HEK293T (cell line): ENCODE measurements at regions not wholly inside any gene's neighbourhood (a gene's known extent, or its start where the extent isn't known, plus 50 kb on each side); places are given as distances from the start of the nearest gene placed in this dataset.

Experiments used
- CTCF ChIA-PET: fragments of 350-600 bp; formaldehyde crosslinking; extraction: SDS; loops from one replicate; lab custom pipeline; 2021; ENCODE audit warnings: antibody characterized with exemption, inconsistent platforms; lab: Yijun Ruan, JAX
- POLR2A ChIA-PET: fragments of 350-600 bp; formaldehyde crosslinking; extraction: SDS; loops from one replicate; lab custom pipeline; 2020; ENCODE audit warnings: antibody characterized with exemption, inconsistent platforms; lab: Yijun Ruan, JAX
- DNase-seq: peaks from one replicate; pipeline ENCODE4 v3.0.0; 2012; ENCODE audit warnings: mixed read lengths; ENCODE audit errors: extremely low spot score
- ARNT ChIP-seq: fragments of 450-650 bp; IDR thresholded peaks from 2 replicates; pipeline ENCODE4 v1.6.1; 2017; ENCODE audit warnings: mild to moderate bottlenecking
- BHLHE40 ChIP-seq: fragments of 450-650 bp; IDR thresholded peaks from 2 replicates; pipeline ENCODE4 v1.6.1; 2016; ENCODE audit warnings: mild to moderate bottlenecking, moderate library complexity, borderline replicate concordance
- CTBP1 ChIP-seq: fragments of 450-650 bp; IDR thresholded peaks from 2 replicates; pipeline ENCODE4 v1.6.1; 2016; ENCODE audit warnings: borderline replicate concordance
- ELF4 ChIP-seq: fragments of 450-650 bp; IDR thresholded peaks from 2 replicates; pipeline ENCODE4 v1.6.1; 2017; ENCODE audit warnings: antibody characterized with exemption
- FOXA1 ChIP-seq: fragments of 450-650 bp; IDR thresholded peaks from 2 replicates; pipeline ENCODE4 v1.6.1; 2016; ENCODE audit warnings: mild to moderate bottlenecking
- FOXK2 ChIP-seq: fragments of 450-650 bp; IDR thresholded peaks from 2 replicates; pipeline ENCODE4 v1.6.1; 2016; ENCODE audit warnings: mild to moderate bottlenecking
- FOXM1 ChIP-seq: fragments of 450-650 bp; IDR thresholded peaks from 2 replicates; pipeline ENCODE4 v1.6.1; 2017; ENCODE audit warnings: mild to moderate bottlenecking, borderline replicate concordance
- HDGF ChIP-seq: fragments of 450-650 bp; IDR thresholded peaks from 2 replicates; pipeline ENCODE4 v1.6.1; 2017; ENCODE audit warnings: antibody characterized with exemption, borderline replicate concordance
- L3MBTL2 ChIP-seq: fragments of 450-650 bp; conservative IDR thresholded peaks from 2 replicates; pipeline ENCODE4 v1.6.1; 2016; ENCODE audit warnings: mild to moderate bottlenecking
- LEF1 ChIP-seq: fragments of 450-650 bp; IDR thresholded peaks from 2 replicates; pipeline ENCODE4 v1.6.1; 2017; ENCODE audit warnings: mild to moderate bottlenecking, borderline replicate concordance
- NFRKB ChIP-seq: fragments of 450-650 bp; IDR thresholded peaks from 2 replicates; pipeline ENCODE4 v1.6.1; 2016; ENCODE audit warnings: mild to moderate bottlenecking, moderate library complexity
- SP1 ChIP-seq: fragments of 450-650 bp; IDR thresholded peaks from 2 replicates; pipeline ENCODE4 v1.6.1; 2017
- SUZ12 ChIP-seq: fragments of 450-650 bp; IDR thresholded peaks from 2 replicates; pipeline ENCODE4 v1.6.1; 2016; ENCODE audit warnings: mild to moderate bottlenecking
- TARDBP ChIP-seq: fragments of 450-650 bp; IDR thresholded peaks from 2 replicates; pipeline ENCODE4 v1.6.1; 2016
- ZNF384 ChIP-seq: fragments of 450-650 bp; IDR thresholded peaks from 2 replicates; pipeline ENCODE4 v1.6.1; 2016
- TF ChIP-seq, protein P1 (sequence below): fragments of 450-650 bp; IDR thresholded peaks from 2 replicates; pipeline ENCODE4 v1.6.1; 2016

- TF ChIP-seq NFRKB (no peak), SP1 (no peak), ELF4 (no peak), FOXM1 (no peak), LEF1 (no peak), BHLHE40 (no peak), FOXK2 (no peak)
- TF ChIP-seq, protein P1, sequence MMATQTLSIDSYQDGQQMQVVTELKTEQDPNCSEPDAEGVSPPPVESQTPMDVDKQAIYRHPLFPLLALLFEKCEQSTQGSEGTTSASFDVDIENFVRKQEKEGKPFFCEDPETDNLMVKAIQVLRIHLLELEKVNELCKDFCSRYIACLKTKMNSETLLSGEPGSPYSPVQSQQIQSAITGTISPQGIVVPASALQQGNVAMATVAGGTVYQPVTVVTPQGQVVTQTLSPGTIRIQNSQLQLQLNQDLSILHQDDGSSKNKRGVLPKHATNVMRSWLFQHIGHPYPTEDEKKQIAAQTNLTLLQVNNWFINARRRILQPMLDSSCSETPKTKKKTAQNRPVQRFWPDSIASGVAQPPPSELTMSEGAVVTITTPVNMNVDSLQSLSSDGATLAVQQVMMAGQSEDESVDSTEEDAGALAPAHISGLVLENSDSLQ = no peak
- CTCF ChIA-PET = no interaction called here
- DNase-seq = no peak
- POLR2A ChIA-PET = no interaction called here
Observed at GRCh38 chr6:147870506-147871110, 362.1 kb downstream of the SAMD5 start.

DNA sequence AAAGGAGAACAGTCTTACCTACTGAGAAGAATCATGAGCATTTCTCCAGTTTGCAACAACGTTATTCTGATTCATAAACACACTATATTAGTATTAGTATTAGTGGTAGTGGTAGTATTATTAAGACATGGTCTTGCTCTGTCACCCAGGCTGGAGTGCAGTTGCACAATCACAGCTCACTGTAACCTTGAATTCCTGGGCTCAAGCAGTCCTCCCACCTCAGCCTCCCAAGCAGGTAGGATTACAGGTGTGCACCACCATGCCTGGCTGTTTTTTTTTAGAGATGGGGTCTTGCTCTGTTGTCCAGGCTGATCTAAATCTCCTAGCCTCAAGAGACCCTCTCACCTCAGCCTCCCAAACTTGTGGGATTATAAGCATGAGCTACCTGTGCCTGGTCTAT lies 363.5 kb downstream of the SAMD5 start:
- CTCF ChIA-PET = no interaction called here
- TF ChIP-seq SP1 = no peak
- TF ChIP-seq BHLHE40 = no peak
- TF ChIP-seq, protein P1 = no peak
- TF ChIP-seq SUZ12 = no peak
- no peak for TF ChIP-seq ZNF384
- no peak for TF ChIP-seq CTBP1
- TF ChIP-seq ARNT = no peak
- no peak for TF ChIP-seq L3MBTL2
- no peak for TF ChIP-seq TARDBP
- POLR2A ChIA-PET = no interaction called here
- no peak for DNase-seq

GRCh38 chr6:147873816-147874215 lies 365.3 kb downstream of the SAMD5 start:
- ChIA-PET CTCF (no interaction called here), POLR2A (no interaction called here)
- TF ChIP-seq HDGF = no peak
- no peak for TF ChIP-seq BHLHE40
- no peak for TF ChIP-seq CTBP1
- no peak for TF ChIP-seq L3MBTL2
- no peak for TF ChIP-seq TARDBP
- no peak for TF ChIP-seq NFRKB
- DNase-seq = no peak

- POLR2A ChIA-PET = no interaction called here
Observed at GRCh38 chr6:147874322-147874721, 365.8 kb downstream of the SAMD5 start.

GRCh38 chr6:147879031-147879580 lies 370.6 kb downstream of the SAMD5 start:
- DNase-seq = no peak
- CTCF ChIA-PET = no interaction called here
- no peak for TF ChIP-seq ELF4
- TF ChIP-seq BHLHE40 = no peak
- TF ChIP-seq SUZ12 = no peak
- no peak for TF ChIP-seq SP1
- no peak for TF ChIP-seq NFRKB
- no peak for TF ChIP-seq LEF1
- no peak for TF ChIP-seq FOXM1
- POLR2A ChIA-PET = no interaction called here

More at GRCh38 chr6:147874322-147874721, 365.8 kb downstream of the SAMD5 start:
- CTCF ChIA-PET = no interaction called here
- TF ChIP-seq ZNF384 (no peak), LEF1 (no peak), ARNT (no peak), BHLHE40 (no peak), L3MBTL2 (no peak), SUZ12 (no peak), CTBP1 (no peak), HDGF (no peak), SP1 (no peak), FOXM1 (no peak), NFRKB (no peak), FOXK2 (no peak), ELF4 (no peak)
- TF ChIP-seq, protein P1 = no peak
- no peak for DNase-seq

- no peak for DNase-seq
- CTCF ChIA-PET = no interaction called here
- POLR2A ChIA-PET = no interaction called here
- TF ChIP-seq BHLHE40 (no peak), SP1 (no peak), FOXM1 (no peak), LEF1 (no peak), L3MBTL2 (no peak), ARNT (no peak), CTBP1 (no peak), TARDBP (no peak), ZNF384 (no peak), HDGF (no peak), ELF4 (no peak), SUZ12 (no peak), FOXK2 (no peak), FOXA1 (no peak)
- TF ChIP-seq, protein P1 = no peak
Observed at GRCh38 chr6:147881432-147881831, 372.9 kb downstream of the SAMD5 start.
